OCI-LY1 (cell line): ENCODE measurements at regions not wholly inside any gene's neighbourhood (a gene's known extent, or its start where the extent isn't known, plus 50 kb on each side); places are given as distances from the start of the nearest gene placed in this dataset.

ENCODE experiments used
- EZH2 ChIP-seq: fragments of 200-600 bp; sonication (generic), shearing (Covaris generic); IDR thresholded peaks from 2 replicates; pipeline ENCODE4 v1.8.0; 2017; ENCODE audit warnings: borderline replicate concordance, mixed run types, mild to moderate bottlenecking, antibody characterized with exemption, low read length, moderate library complexity, mixed read lengths
- TF ChIP-seq, protein P1 (sequence below): fragments of 200-600 bp; sonication (generic), shearing (Covaris generic); IDR thresholded peaks from 2 replicates; pipeline ENCODE4 v1.5.1; 2017; ENCODE audit warnings: mild to moderate bottlenecking, antibody characterized with exemption, low read length, moderate library complexity, mixed read lengths

DNA sequence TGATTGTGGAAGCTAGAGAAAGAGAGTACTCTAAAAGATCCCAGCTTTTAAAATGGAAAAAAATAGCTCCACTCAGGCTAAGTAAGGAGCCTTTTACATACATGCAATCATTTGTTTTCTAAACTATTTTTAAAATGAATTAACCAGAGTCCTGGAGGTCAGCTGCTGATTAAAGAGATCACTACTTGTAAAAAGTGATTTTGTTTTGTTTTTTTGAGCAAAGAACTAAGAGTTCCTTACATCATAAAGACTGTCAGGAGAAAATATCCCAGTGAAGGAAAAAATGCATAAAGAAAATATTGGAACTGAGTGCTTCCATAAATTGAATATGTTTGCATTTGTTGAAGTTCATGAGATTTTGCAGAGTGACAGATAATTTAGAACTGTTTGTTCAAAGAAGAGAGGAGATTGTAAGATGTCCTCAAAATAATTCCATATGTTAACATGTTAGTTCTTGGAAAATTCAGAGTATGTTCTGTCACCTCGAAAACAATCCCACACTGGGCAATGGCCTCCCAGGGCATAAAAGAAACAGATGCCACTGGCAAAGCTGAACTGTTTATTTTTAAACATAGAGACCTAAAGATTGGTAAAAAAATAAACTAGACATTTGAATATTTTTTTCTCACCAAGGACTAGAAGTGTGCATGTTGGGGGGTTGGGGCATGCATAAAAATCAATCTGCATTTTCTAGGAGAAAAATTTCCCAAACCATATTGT is 264.7 kb downstream of the NPR3 start:
- TF ChIP-seq, protein P1, sequence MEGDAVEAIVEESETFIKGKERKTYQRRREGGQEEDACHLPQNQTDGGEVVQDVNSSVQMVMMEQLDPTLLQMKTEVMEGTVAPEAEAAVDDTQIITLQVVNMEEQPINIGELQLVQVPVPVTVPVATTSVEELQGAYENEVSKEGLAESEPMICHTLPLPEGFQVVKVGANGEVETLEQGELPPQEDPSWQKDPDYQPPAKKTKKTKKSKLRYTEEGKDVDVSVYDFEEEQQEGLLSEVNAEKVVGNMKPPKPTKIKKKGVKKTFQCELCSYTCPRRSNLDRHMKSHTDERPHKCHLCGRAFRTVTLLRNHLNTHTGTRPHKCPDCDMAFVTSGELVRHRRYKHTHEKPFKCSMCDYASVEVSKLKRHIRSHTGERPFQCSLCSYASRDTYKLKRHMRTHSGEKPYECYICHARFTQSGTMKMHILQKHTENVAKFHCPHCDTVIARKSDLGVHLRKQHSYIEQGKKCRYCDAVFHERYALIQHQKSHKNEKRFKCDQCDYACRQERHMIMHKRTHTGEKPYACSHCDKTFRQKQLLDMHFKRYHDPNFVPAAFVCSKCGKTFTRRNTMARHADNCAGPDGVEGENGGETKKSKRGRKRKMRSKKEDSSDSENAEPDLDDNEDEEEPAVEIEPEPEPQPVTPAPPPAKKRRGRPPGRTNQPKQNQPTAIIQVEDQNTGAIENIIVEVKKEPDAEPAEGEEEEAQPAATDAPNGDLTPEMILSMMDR, result no peak
- TF ChIP-seq EZH2, result no peak
